ENCODE measurements at regions not wholly inside any gene's neighbourhood (a gene's known extent, or its start where the extent isn't known, plus 50 kb on each side); places are given as distances from the start of the nearest gene placed in this dataset.
"Not testable (repeated sequence)": the region's sequence is repeated elsewhere in the genome, so short reads cannot be mapped to it uniquely, and the experiment has no call there.

GRCh38 chr18:64749884-64750283, 601.0 kb upstream of the LINC00305 start:
- in situ Hi-C loops (cut with HindIII; ENCODE audit: low sequenced_read_pairs) = no loop called here

- in situ Hi-C loops (cut with HindIII; ENCODE audit: low sequenced_read_pairs) = no loop called here
Observed at GRCh38 chr18:64747803-64748202, 598.9 kb upstream of the LINC00305 start.

DNA sequence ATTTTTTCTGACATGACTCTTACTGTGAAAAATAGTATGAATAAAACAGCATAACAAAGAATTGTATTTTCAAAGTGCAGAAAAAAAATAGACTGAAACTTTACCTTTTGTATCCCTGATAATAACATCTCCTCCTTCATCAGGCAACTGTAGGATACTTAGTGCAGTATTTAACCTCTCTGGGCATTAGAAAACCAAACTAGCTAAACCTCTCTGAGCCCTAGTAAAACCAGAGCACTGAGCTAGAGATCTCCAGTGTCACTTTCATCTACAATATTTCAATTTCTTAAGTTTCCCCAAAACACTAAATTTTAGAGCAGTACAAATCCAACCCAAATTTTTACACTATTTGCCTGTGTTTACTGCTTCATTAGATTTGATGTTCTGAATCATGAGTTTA, 594.0 kb upstream of the LINC00305 start:
- in situ Hi-C loops (cut with HindIII; ENCODE audit: low sequenced_read_pairs) = no loop called here

DNA sequence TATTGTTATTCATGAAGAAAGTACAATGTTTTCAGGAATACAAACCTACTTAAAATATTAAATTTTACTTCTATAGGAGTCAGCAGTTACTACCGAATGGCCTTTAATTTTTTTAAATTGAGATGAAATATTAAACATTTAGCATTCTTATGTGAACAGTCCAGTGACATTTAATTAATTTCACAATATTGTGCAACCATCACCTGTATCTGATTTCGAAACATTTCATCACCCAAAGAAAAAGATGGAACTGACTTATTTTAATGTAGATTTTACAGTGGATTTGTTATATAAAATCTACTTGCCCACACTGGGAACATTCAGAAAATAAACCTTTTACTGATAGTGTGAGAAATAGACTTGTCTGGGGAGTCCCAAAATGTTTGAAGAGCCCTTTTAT, 585.2 kb upstream of the LINC00305 start:
- in situ Hi-C loops (cut with HindIII; ENCODE audit: low sequenced_read_pairs) = no loop called here

GRCh38 chr18:64725657-64726056, 576.8 kb upstream of the LINC00305 start:
- in situ Hi-C loops (cut with HindIII; ENCODE audit: low sequenced_read_pairs) = not testable (repeated sequence)

- in situ Hi-C loops (cut with HindIII; ENCODE audit: low sequenced_read_pairs) = no loop called here
Observed at GRCh38 chr18:64720781-64721464, 572.0 kb upstream of the LINC00305 start.

- in situ Hi-C loops (cut with HindIII; ENCODE audit: low sequenced_read_pairs) = no loop called here
Observed at GRCh38 chr18:64718808-64719207, 569.9 kb upstream of the LINC00305 start.

GRCh38 chr18:64717026-64717425, 568.1 kb upstream of the LINC00305 start:
- in situ Hi-C loops (cut with HindIII; ENCODE audit: low sequenced_read_pairs) = no loop called here

- in situ Hi-C loops (cut with HindIII; ENCODE audit: low sequenced_read_pairs) = no loop called here
Observed at GRCh38 chr18:64714086-64714485, 565.2 kb upstream of the LINC00305 start.

DNA sequence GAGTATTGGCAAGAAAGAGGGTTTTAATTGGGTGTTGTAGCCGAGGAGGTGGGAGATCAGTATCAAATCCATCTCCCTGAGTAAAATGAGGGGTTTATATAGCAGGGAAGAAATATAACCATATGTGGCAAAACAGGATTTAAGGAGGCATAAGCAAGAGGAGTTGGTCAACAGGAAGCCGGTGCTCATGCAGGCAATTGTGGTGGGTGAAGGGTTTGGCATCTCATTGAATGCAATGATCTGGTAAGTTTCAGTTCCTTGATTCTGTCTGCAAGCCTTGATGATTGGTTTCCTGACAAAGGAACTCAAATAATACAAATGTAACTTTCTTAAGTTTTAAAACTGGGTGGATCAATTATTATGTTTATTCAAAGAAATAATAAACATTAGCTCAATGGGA, 564.4 kb upstream of the LINC00305 start:
- in situ Hi-C loops (cut with HindIII; ENCODE audit: low sequenced_read_pairs) = no loop called here

DNA sequence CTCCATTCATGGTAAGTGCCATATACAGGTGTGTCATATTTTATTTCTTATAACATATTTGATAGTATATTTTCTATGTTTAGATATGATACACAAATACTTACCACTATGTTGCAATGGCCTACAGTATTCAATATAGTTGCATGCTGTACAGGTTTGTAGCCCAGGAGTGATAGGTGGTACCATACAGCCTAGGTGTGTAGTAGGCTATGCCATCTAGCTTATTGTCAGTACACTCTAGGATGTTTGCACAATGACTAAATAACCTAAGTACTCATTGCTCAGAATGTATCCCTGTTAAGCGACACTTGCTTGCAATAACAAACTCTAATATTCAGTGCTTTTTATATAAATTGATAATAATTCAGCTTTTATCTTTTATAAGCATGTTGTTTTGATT, 563.1 kb upstream of the LINC00305 start:
- in situ Hi-C loops (cut with HindIII; ENCODE audit: low sequenced_read_pairs) = no loop called here

DNA sequence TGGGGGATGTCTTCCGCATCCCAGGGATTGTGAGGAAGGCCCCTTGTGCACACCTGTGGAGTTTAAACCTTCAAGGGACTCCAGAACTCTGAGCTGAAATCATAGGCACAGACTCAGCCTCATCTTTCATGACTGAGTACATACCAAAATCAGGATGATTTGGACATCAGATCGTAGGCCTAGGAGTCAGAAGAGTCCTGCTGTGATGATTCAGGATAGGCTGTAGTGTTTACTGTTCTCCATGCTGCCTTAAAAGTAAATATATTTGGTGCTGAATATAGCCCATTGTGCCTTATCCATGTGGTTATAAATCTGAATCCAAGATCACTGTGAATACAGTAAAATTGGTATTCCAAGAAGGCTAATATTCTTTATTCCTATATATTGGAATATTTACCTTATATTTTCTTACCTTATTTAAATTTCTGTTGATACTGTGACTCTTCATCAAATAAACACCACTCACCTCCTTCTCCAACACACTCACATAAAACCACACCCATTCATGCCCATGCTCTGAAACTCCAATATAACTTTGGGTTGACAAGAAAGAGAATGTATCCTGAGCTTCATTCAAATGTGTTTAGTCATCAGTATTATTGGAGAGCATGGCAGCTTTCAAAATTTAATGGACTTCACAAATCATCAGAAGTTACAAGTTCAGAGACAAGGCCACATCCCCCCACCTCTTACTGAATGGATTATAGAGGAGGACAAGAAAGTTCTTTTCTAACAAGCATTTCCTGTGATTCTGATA, 561.4 kb upstream of the LINC00305 start:
- in situ Hi-C loops (cut with HindIII; ENCODE audit: low sequenced_read_pairs) = no loop called here

DNA sequence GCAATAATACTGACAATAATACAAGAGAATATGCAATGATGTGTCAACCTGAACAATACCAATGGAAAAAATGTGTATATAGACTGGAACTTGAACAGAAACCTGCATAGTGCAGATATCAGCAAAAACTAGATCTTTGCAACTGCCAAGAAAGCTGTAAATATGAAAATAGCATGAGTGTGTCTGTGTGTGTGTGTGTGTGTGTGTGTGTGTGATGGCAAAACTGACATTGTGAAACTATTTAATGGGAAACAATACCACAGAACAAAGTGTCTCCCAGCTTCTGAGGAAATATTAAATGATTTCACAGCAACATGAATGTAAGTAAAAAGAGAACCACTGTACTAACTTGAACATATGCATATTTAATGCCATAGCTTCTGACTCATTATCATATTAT, 558.2 kb upstream of the LINC00305 start:
- in situ Hi-C loops (cut with HindIII; ENCODE audit: low sequenced_read_pairs) = no loop called here

- in situ Hi-C loops (cut with HindIII; ENCODE audit: low sequenced_read_pairs) = no loop called here
Observed at GRCh38 chr18:64699081-64699480, 550.2 kb upstream of the LINC00305 start.

DNA sequence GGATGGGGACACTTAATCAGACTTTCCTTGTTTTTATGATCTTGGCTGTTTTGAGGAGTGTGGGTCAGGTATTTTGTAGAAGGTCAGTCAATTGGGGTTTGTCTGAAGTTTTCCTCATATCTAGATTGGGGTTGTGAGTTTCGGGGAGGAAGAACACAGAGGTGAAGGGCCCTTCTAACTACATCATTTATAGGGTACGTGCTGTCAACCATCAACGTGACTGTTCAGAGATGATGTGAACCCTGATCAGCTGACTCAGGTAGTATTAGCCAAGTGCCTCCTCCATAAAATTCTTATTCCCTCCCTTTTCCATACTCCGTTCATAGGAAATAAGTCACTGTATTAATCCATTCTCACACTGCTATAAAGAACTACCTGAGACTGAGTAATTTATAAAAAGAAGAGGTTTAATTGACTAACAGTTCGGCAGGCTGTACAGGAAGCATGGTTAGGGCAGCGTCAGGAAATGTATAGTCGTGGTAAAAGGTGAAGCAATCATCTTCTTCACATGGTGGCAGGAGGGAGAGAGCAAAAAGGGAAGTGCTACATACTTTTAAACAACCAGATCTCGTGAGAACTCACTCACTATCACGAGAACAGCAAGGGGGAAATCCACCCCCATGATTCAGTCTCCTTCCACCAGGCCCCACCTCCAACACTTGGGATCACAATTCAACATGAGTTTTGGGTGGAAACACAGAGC, 547.1 kb upstream of the LINC00305 start:
- in situ Hi-C loops (cut with HindIII; ENCODE audit: low sequenced_read_pairs) = no loop called here

- in situ Hi-C loops (cut with HindIII; ENCODE audit: low sequenced_read_pairs) = no loop called here
Observed at GRCh38 chr18:64693766-64694165, 544.9 kb upstream of the LINC00305 start.

DNA sequence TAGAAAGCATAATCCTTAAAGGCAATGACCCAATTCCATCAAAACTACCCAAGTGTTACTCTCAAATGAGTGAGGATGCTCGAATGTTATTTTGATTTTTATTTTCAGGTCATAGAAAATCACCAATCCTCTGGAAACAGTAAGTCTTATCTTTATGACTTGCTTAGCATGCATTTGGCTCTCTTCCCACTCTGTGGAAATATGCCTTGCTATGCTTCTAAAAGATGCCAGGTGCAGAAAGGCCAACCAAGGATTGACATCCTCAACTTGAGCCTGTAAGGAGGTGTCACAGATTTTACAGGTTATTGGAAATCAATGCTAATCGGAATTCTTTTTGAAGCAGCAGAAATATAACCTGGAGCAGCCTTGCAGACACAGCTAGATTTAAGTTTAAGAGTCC, 543.9 kb upstream of the LINC00305 start:
- in situ Hi-C loops (cut with HindIII; ENCODE audit: low sequenced_read_pairs) = no loop called here

- in situ Hi-C loops (cut with HindIII; ENCODE audit: low sequenced_read_pairs) = no loop called here
Observed at GRCh38 chr18:64679121-64679520, 530.2 kb upstream of the LINC00305 start.

DNA sequence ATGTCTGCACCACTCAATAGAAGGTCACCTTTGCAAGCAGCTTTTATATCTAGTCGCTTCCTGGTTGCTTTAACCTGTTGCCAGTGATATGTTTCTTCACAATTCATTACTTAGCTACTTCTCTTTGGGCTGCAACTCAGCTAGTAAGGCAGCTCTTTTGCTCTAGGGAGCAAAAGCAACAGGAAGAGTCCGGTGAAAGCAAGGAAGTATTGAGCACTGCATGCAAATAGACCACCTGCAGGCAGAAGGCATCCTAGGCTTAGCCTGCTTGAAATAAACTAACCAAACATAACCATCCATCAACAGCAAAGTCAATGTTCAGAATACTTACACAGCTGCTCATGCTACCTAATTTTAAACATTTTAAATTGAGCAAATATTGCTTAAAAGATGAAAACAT, 529.2 kb upstream of the LINC00305 start:
- in situ Hi-C loops (cut with HindIII; ENCODE audit: low sequenced_read_pairs) = no loop called here

- in situ Hi-C loops (cut with HindIII; ENCODE audit: low sequenced_read_pairs) = no loop called here
Observed at GRCh38 chr18:64674694-64675093, 525.8 kb upstream of the LINC00305 start.

DNA sequence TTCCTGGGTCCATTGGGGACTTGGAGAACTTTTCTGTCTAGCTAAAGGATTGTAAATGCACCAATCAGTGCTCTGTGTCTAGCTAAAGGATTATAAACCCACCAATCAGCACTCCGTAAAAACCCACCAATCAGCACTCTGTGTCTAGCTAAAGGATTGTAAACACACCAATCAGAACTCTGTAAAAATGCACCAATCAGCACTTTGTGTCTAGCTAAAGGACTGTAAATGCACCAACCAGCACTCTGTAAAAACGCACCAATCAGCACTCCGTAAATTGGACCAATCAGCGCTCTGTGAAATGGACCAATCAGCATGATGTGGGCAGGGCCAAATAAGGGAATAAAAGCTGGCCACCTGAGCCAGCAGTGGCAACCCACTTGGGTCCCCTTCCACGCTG, 522.4 kb upstream of the LINC00305 start:
- in situ Hi-C loops (cut with HindIII; ENCODE audit: low sequenced_read_pairs) = not testable (repeated sequence)

- in situ Hi-C loops (cut with HindIII; ENCODE audit: low sequenced_read_pairs) = no loop called here
Observed at GRCh38 chr18:64668461-64668962, 519.6 kb upstream of the LINC00305 start.
